Kidney (tissue), 13 donors: ENCODE measurements at regions not wholly inside any gene's neighbourhood (a gene's known extent, or its start where the extent isn't known, plus 50 kb on each side); places are given as distances from the start of the nearest gene placed in this dataset.

Experiments used
- DNase-seq, 5 donors: peaks; one replicate each; pipeline ENCODE4 v3.0.0-alpha.2; 2013 to 2020
- FAIRE-seq: peaks from 2 replicates; lab custom pipeline; 2012; peaks lifted over from hg19 to GRCh38; lab: Jason Lieb, UNC
- H3K27ac ChIP-seq, 2 donors: one replicate each; pipeline ENCODE4 v1.7.0; 2013; ENCODE audit warnings: low read depth in 2 of 2, low read length in 2 of 2, inconsistent platforms in 1 of 2
- H3K27me3 ChIP-seq: one replicate; pipeline ENCODE4 v1.7.1; 2013; ENCODE audit warnings: low read length, inconsistent platforms; ENCODE audit not compliant: control insufficient read depth, insufficient read depth
- H3K36me3 ChIP-seq, 3 donors: one replicate each; pipeline versions ENCODE4 v1.7.0 to v1.7.1; 2013; ENCODE audit warnings: low read length in 3 of 3, control low read depth in 1 of 3, inconsistent platforms in 1 of 3; ENCODE audit not compliant: insufficient read depth in 3 of 3, control insufficient read depth in 2 of 3
- H3K4me1 ChIP-seq, 3 donors: one replicate each; pipeline versions ENCODE4 v1.7.0 to v1.7.1; 2013; ENCODE audit warnings: low read length in 3 of 3, inconsistent platforms in 1 of 3, low read depth in 1 of 3; ENCODE audit not compliant: control insufficient read depth in 2 of 3, insufficient read depth in 2 of 3
- H3K4me3 ChIP-seq, 3 donors: one replicate each; pipeline versions ENCODE4 v1.7.0 to v1.8.1; 2013; ENCODE audit warnings: low read length in 3 of 3, control low read depth in 1 of 3, inconsistent platforms in 1 of 3
- H3K9ac ChIP-seq, 3 donors: one replicate each; pipeline versions ENCODE4 v1.7.0 to v1.7.1; 2013; ENCODE audit warnings: low read length in 3 of 3, control low read depth in 1 of 3, inconsistent platforms in 1 of 3
- H3K9me3 ChIP-seq, 3 donors: one replicate each; pipeline versions ENCODE4 v1.7.0 to v1.7.1; 2013; ENCODE audit warnings: low read length in 3 of 3, control low read depth in 1 of 3, inconsistent platforms in 1 of 3; ENCODE audit not compliant: control insufficient read depth in 2 of 3, insufficient read depth in 1 of 3
- CTCF ChIP-seq: IDR thresholded peaks from 3 replicates; pipeline ENCODE4 v1.5.1; 2012; ENCODE audit warnings: mild to moderate bottlenecking, moderate library complexity, borderline replicate concordance; ENCODE audit not compliant: insufficient read depth; ENCODE audit errors: extremely low read depth
- intact Hi-C: fragments of 100-400 bp; cut with DNase I; formaldehyde crosslinking; loops from one replicate; pipeline ENCODE4 v1.11.1; 2022
- donor health status: control.
- donor health status: control.
- donor health status: control.
- donor health status: control.
- donor health status: control.
- donor health status: DM: yes; HTN: yes; CAD: no.
- donor health status: Normal renal cell carcinoma (clear cell type).

- Histone ChIP-seq H3K4me1 (peaks cover 0 to 7% (median 0%) of the 10 kb centered on the region in 3 donors), H3K9ac (no peak overlapping the region), H3K4me3 (no peak overlapping the region), H3K27me3 (no peaks in the 10 kb centered on the region), H3K36me3 (no peaks in the 10 kb centered on the region), H3K27ac (no peak overlapping the region), H3K9me3 (no peaks in the 10 kb centered on the region)
- TF ChIP-seq CTCF: no peak
- intact Hi-C loops: no loop called here
- FAIRE-seq: no peak
- no peak for DNase-seq
These were observed 212.8 kb upstream of the CST7 start for GRCh38 chr20:24736131-24736843.

DNA sequence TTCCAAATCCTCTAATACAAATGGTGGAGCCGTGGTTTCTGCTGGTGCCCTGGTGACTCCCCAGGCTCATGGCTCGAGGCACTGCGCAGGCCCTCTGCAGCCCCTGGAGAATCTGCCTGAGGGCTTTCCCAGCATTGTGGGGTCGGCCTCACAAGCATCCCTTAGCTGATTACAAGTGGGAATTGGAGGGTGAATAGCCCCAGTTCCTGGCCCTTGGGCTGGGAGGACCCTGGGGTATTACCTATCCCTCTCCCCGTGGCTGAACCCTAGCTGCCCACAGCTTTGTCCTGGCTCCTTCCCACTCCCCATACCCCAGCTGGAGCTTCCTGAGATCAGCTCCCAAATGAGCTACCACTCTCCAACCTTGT, 212.2 kb upstream of the CST7 start:
- DNase-seq (no peak), FAIRE-seq (no peak)
- Histone ChIP-seq H3K36me3 (no peaks in the 10 kb centered on the region), H3K4me3 (no peak overlapping the region), H3K4me1 (peaks cover 0 to 7% (median 0%) of the 10 kb centered on the region in 3 donors), H3K27ac (no peak overlapping the region), H3K9me3 (no peaks in the 10 kb centered on the region), H3K9ac (no peak overlapping the region), H3K27me3 (no peaks in the 10 kb centered on the region)
- no peak for TF ChIP-seq CTCF
- intact Hi-C loops: no loop called here

DNA sequence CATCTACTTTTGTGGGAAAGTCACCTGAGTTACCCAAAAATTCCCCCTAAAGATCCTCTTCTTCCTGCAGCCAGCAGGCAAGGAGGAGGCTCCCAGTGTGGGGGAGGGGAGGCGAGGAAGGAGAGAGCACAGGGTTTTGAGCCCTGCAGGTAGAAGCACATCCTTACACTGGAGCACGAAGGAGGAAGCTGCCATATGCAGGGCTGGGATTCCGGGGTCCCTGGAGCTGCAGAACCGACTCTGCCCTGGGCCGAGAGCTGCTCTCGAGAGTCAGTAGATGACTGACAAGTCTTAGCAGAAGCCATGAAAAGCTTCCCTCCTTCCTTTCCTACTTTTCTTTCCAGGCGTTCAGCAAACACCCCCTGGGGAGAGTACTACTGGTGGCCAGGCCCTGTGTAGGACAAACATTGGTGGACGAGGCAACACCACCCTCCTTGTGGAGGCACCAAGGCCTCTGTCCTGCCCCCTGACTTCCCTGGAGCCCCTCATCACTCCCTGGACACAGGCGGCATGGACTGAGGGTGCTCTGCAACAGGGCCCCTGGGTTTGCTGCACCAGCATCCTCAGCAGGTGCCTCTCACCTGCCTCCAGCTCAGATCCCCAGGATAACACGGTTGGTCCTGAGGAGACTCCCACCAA, 211.7 kb upstream of the CST7 start:
- no peak overlapping the region for H3K9ac ChIP-seq
- no peak for DNase-seq
- H3K4me1 ChIP-seq: peaks cover 0 to 7% (median 0%) of the 10 kb centered on the region in 3 donors
- no peaks in the 10 kb centered on the region for H3K36me3 ChIP-seq
- no peaks in the 10 kb centered on the region for H3K9me3 ChIP-seq
- intact Hi-C loops: no loop called here
- H3K27ac ChIP-seq: no peak overlapping the region
- no peaks in the 10 kb centered on the region for H3K27me3 ChIP-seq
- TF ChIP-seq CTCF: no peak
- H3K4me3 ChIP-seq: no peak overlapping the region
- no peak for FAIRE-seq
